Body of pancreas (tissue), 4 donors: ENCODE measurements at regions not wholly inside any gene's neighbourhood (a gene's known extent, or its start where the extent isn't known, plus 50 kb on each side); places are given as distances from the start of the nearest gene placed in this dataset.
A peak's percentile ranks its signal among the peaks of the same experiment; 100 is the strongest.

ENCODE experiments used
- ATAC-seq: fragments of 150-250 bp; one replicate; pipeline ENCODE4 v1.9.1; 2016
- DNase-seq, 4 donors: peaks; one replicate each; pipeline ENCODE4 v3.0.0-alpha.2; 2019
- H3K27ac ChIP-seq, 4 donors: fragments of 200-600 bp; sonication (generic); 1 replicate in 3 of 4; 2 replicates in 1 of 4; pipeline versions ENCODE4 v1.5.1 to v1.6.1; 2016 to 2019; ENCODE audit warnings: mild to moderate bottlenecking in 1 of 4, mixed read lengths in 1 of 4, moderate library complexity in 1 of 4
- H3K27me3 ChIP-seq, 2 donors: fragments of 200-600 bp; sonication (generic); one replicate each; pipeline ENCODE4 v1.6.0; 2016; ENCODE audit warnings: mild to moderate bottlenecking in 1 of 2
- H3K36me3 ChIP-seq, 2 donors: fragments of 200-600 bp; sonication (generic); replicated peaks in 1 of 2; 2 replicates each; pipeline ENCODE4 v1.5.1; 2016; ENCODE audit warnings: low read depth in 2 of 2; ENCODE audit not compliant: insufficient read depth in 1 of 2
- H3K4me1 ChIP-seq: fragments of 200-600 bp; sonication (generic); one replicate; pipeline ENCODE4 v1.6.0; 2016
- H3K4me3 ChIP-seq, 2 donors: fragments of 200-600 bp; sonication (generic); 1 replicate in 1 of 2; 2 replicates in 1 of 2; pipeline ENCODE4 v1.5.1; 2016 to 2019
- H3K9me3 ChIP-seq, 3 donors: fragments of 200-600 bp; sonication (generic); 1 replicate in 2 of 3; 2 replicates in 1 of 3; pipeline ENCODE4 v1.5.1; 2016
- POLR2A ChIP-seq, 3 donors: fragments of 450-650 bp; IDR thresholded peaks; one replicate each; pipeline ENCODE4 v1.6.1; 2016; ENCODE audit warnings: antibody characterized with exemption in 3 of 3, mild to moderate bottlenecking in 2 of 3
- WGBS, 2 donors: methylation state at CpG; one replicate each; pipeline ENCODE4 v1.1.5; 2017; 5-methylcytosine and 5-hydroxymethylcytosine counted together
- intact Hi-C: fragments of 100-400 bp; cut with DNase I; formaldehyde crosslinking; loops from one replicate; pipeline ENCODE4 v1.15.1; 2023
- TF ChIP-seq, protein P1 (sequence below), 7 experiments: fragments of 450-650 bp in 4 of 7; fragments of 200-600 bp in 3 of 7; sonication (generic) in 3 of 7; IDR thresholded peaks; one replicate each; pipeline ENCODE4 v1.5.1; 2016 to 2019; ENCODE audit warnings: antibody characterized with exemption in 7 of 7

DNA sequence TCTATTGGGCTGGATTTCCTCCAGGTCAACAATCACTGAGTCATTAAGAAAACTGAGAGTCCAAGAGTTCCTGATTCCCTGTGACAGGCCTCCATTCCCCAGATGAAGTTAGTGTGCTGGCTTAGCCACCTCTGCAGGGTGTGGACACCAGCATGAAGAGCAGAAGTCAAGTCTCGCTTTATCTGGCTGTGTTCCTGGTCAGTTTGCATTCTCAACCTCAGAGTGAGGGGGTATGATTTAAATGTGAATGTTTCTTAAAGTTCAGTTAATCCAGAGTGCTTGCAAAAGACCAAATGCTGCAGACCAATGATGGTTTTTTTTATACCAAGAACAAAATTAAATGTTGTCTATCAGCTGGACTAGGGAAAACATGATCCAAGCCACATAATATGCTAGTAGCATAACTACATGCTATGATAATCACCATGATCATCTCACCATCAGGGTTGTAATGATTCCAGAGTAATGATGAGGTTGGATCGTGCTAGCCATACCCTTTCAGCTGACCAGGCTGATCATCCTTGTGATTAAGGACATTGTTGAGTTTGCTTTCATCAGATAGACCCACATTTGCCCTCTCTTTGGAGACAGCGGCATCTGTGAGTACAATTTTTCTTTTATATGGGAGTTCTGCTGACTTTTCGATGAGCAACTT lies 145.8 kb upstream of the ARHGAP20 start:
- Histone ChIP-seq H3K27ac (no peak overlapping the region), H3K4me3 (no peak overlapping the region), H3K36me3 (no peaks in the 10 kb centered on the region), H3K9me3 (no peaks in the 10 kb centered on the region), H3K4me1 (no peaks in the 10 kb centered on the region), H3K27me3 (no peaks in the 10 kb centered on the region)
- intact Hi-C loops: no loop called here
- DNase-seq (peak in 1 of 4 donors; percentile 9), ATAC-seq (no peak)
- WGBS, 2 donors: 76 to 83% methylated on average over 4 of the region's 4 CpGs
- TF ChIP-seq, protein P1, sequence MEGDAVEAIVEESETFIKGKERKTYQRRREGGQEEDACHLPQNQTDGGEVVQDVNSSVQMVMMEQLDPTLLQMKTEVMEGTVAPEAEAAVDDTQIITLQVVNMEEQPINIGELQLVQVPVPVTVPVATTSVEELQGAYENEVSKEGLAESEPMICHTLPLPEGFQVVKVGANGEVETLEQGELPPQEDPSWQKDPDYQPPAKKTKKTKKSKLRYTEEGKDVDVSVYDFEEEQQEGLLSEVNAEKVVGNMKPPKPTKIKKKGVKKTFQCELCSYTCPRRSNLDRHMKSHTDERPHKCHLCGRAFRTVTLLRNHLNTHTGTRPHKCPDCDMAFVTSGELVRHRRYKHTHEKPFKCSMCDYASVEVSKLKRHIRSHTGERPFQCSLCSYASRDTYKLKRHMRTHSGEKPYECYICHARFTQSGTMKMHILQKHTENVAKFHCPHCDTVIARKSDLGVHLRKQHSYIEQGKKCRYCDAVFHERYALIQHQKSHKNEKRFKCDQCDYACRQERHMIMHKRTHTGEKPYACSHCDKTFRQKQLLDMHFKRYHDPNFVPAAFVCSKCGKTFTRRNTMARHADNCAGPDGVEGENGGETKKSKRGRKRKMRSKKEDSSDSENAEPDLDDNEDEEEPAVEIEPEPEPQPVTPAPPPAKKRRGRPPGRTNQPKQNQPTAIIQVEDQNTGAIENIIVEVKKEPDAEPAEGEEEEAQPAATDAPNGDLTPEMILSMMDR (IDR thresholded peaks at IDR 0.05): no peak

DNA sequence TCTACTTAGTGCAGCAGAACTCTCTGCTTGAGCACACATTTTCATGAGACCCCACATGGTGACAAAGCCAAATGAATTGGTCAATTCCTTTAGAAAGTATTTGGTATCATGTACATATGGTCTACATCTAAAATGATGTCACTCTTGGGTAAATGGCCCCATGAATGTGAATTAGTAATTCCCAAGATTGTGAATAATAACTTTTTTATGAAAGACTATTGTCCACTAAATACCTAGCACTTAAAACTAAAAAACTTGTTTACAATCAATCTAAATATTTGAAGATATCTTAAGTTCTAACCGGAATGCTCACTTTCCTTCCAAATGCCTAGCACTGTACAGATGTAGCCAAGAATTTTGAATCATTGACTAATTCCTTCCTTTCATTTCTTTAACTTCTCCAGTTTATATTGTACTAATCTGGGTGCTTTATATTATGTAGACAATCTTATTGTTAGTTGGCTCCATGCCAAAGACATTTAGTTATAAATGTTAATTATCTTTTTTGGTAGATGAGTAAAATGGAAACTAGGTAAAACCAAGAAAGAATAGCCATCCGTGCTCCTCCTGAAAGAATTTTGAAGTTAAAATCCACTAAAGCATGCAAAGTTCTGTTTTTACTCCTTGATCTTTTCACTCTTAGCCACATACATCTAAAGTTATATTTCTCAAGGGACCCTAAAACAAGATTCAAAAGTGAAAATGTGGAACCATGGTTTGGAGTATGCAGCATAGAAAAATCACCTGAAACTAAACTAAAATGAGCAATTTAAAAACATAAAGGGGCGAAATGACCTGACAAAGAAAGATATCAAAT lies 145.0 kb upstream of the ARHGAP20 start:
- WGBS, 2 donors: 67 to 79% methylated on average over 3 of the region's 3 CpGs

DNA sequence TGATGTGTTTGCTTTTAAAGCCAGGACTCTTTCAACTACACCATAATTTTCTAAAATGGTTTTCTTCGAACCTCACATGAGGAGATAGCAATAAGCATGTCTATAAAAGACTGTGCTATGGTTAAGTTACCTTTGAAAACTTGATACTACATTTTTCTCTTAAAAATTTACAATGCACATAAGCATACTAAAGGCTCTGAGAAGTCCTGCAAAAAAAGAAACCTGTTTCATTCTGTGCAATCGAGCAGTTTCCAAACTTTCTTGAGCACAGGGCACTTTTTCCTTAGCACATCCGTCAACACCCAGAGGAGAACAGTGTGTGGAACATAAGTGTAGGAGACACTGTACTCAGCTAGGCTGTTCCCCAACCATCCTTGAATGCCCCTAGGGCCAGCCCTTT lies 144.1 kb upstream of the ARHGAP20 start:
- TF ChIP-seq POLR2A (IDR thresholded peaks at IDR 0.05): no peak
- TF ChIP-seq, protein P1 (IDR thresholded peaks at IDR 0.05): no peak
- Histone ChIP-seq H3K4me1 (no peaks in the 10 kb centered on the region), H3K4me3 (no peak overlapping the region), H3K27ac (no peak overlapping the region), H3K9me3 (no peaks in the 10 kb centered on the region), H3K27me3 (no peaks in the 10 kb centered on the region), H3K36me3 (no peaks in the 10 kb centered on the region)
- DNase-seq (no peak), ATAC-seq (no peak)
- WGBS, 2 donors: 58 to 59% methylated on average over 3 of the region's 3 CpGs
- intact Hi-C loops: no loop called here

More for the DNA sequence above, 145.0 kb upstream of the ARHGAP20 start:
- no peaks in the 10 kb centered on the region for H3K4me1 ChIP-seq
- H3K4me3 ChIP-seq: no peak overlapping the region
- intact Hi-C loops: no loop called here
- H3K9me3 ChIP-seq: no peaks in the 10 kb centered on the region
- TF ChIP-seq, protein P1 (IDR thresholded peaks at IDR 0.05): no peak
- TF ChIP-seq POLR2A (IDR thresholded peaks at IDR 0.05): no peak
- ATAC-seq (no peak), DNase-seq (no peak)
- no peaks in the 10 kb centered on the region for H3K36me3 ChIP-seq
- H3K27me3 ChIP-seq: no peaks in the 10 kb centered on the region
- H3K27ac ChIP-seq: no peak overlapping the region

DNA sequence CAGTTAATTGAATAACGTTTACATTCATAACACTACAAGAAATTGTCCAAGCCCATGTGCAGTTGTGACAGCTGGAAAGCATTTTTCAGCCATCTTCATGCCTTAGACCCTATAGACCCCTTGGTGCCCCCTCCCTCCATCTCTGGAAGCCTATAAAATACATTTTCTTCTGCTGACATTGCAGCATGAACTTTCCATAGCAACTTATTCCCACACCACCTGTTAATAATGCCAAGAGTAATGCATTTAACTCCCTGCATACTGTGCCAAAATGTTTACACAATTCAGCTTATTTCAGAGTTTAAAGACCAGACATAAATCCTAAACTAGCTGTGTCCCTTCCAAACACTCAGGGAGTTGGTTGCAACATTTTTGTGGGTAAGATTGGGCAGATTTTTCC lies 143.0 kb upstream of the ARHGAP20 start:
- 15 to 39% methylated on average over 1 of the region's 1 CpG for WGBS, 2 donors

More for the DNA sequence above, 143.0 kb upstream of the ARHGAP20 start:
- no peak for ATAC-seq
- H3K27me3 ChIP-seq: no peaks in the 10 kb centered on the region
- TF ChIP-seq, protein P1 (IDR thresholded peaks at IDR 0.05): no peak
- no peak for TF ChIP-seq POLR2A (IDR thresholded peaks at IDR 0.05)
- H3K4me1 ChIP-seq: no peaks in the 10 kb centered on the region
- intact Hi-C loops: no loop called here
- H3K9me3 ChIP-seq: no peaks in the 10 kb centered on the region
- H3K36me3 ChIP-seq: no peaks in the 10 kb centered on the region
- H3K27ac ChIP-seq: no peak overlapping the region
- no peak overlapping the region for H3K4me3 ChIP-seq
- DNase-seq: no peak
